Stimulated activated CD8-positive, alpha-beta memory T cell treated with anti-CD3 and anti-CD28 coated beads, Interleukin-2, amount 100 ng/mL, for 48 hours (primary cell): ENCODE measurements at regions not wholly inside any gene's neighbourhood (a gene's known extent, or its start where the extent isn't known, plus 50 kb on each side); places are given as distances from the start of the nearest gene placed in this dataset.

Source experiments
- DNase-seq, 2 donors: peaks; one replicate each; pipeline ENCODE4 v3.0.0-alpha.2; 2020; ENCODE audit warnings: low read depth in 2 of 2

- no peak for DNase-seq
Observed at GRCh38 chr3:18080198-18080689, 337.8 kb upstream of the TBC1D5 start.

GRCh38 chr3:18079739-18080138 lies 337.3 kb upstream of the TBC1D5 start:
- DNase-seq = no peak

- no peak for DNase-seq
Observed at GRCh38 chr3:18079062-18079461, 336.6 kb upstream of the TBC1D5 start.

- no peak for DNase-seq
Observed at GRCh38 chr3:18077128-18077840, 334.9 kb upstream of the TBC1D5 start.

GRCh38 chr3:18076301-18076700 lies 333.9 kb upstream of the TBC1D5 start:
- no peak for DNase-seq

- no peak for DNase-seq
Observed at GRCh38 chr3:18075799-18076198, 333.4 kb upstream of the TBC1D5 start.

GRCh38 chr3:18071833-18072232 lies 329.4 kb upstream of the TBC1D5 start:
- no peak for DNase-seq

- no peak for DNase-seq
Observed at GRCh38 chr3:18070944-18071343, 328.5 kb upstream of the TBC1D5 start.

GRCh38 chr3:18070231-18070630 lies 327.8 kb upstream of the TBC1D5 start:
- no peak for DNase-seq

- no peak for DNase-seq
Observed at GRCh38 chr3:18069568-18069967, 327.1 kb upstream of the TBC1D5 start.

GRCh38 chr3:18066899-18067582 lies 324.6 kb upstream of the TBC1D5 start:
- no peak for DNase-seq

GRCh38 chr3:18064586-18064985 lies 322.2 kb upstream of the TBC1D5 start:
- DNase-seq = no peak

GRCh38 chr3:18062657-18063025 lies 320.2 kb upstream of the TBC1D5 start:
- no peak for DNase-seq

GRCh38 chr3:18061737-18062656 lies 319.6 kb upstream of the TBC1D5 start:
- no peak for DNase-seq

- DNase-seq = no peak
Observed at GRCh38 chr3:18058666-18059065, 316.2 kb upstream of the TBC1D5 start.

- no peak for DNase-seq
Observed at GRCh38 chr3:18057471-18058091, 315.1 kb upstream of the TBC1D5 start.

GRCh38 chr3:18054625-18055024 lies 312.2 kb upstream of the TBC1D5 start:
- DNase-seq = no peak

GRCh38 chr3:18051306-18051705 lies 308.9 kb upstream of the TBC1D5 start:
- no peak for DNase-seq

GRCh38 chr3:18049096-18049495 lies 306.7 kb upstream of the TBC1D5 start:
- no peak for DNase-seq

GRCh38 chr3:18047052-18047451 lies 304.6 kb upstream of the TBC1D5 start:
- DNase-seq = no peak

- DNase-seq = no peak
Observed at GRCh38 chr3:18046131-18046915, 303.9 kb upstream of the TBC1D5 start.
